H1 (cell line): ENCODE measurements at regions not wholly inside any gene's neighbourhood (a gene's known extent, or its start where the extent isn't known, plus 50 kb on each side); places are given as distances from the start of the nearest gene placed in this dataset.

Experiments used
- BCL11A ChIP-seq, 2 experiments: IDR thresholded peaks; one replicate each; pipeline ENCODE4 v1.6.1; 2011; ENCODE audit warnings: low read depth in 2 of 2, low read length in 2 of 2, mild to moderate bottlenecking in 2 of 2
- CBX5 ChIP-seq: fragments of 300-800, 300-1000 bp; sonication (generic); IDR thresholded peaks from 2 replicates; pipeline ENCODE4 v1.7.1; 2016; ENCODE audit warnings: antibody characterized with exemption, low read length, low read depth
- CHD1 ChIP-seq: IDR thresholded peaks from 2 replicates; pipeline ENCODE4 v1.6.1; 2012; ENCODE audit warnings: low read depth, low read length, improper control_type of control experiment
- CHD7 ChIP-seq: fragments of 300-600 bp; sonication (generic); IDR thresholded peaks from 2 replicates; pipeline ENCODE4 v1.7.1; 2012; ENCODE audit warnings: low read length, moderate library complexity, mild to moderate bottlenecking, inconsistent platforms; ENCODE audit not compliant: insufficient replicate concordance
- CTBP2 ChIP-seq: IDR thresholded peaks from 2 replicates; pipeline ENCODE4 v1.7.0; 2011; ENCODE audit warnings: borderline replicate concordance, mild to moderate bottlenecking, moderate library complexity, mixed read lengths, low read length; ENCODE audit not compliant: insufficient read depth, insufficient read length
- EGR1 ChIP-seq: IDR thresholded peaks from 2 replicates; pipeline ENCODE4 v1.6.1; 2011; ENCODE audit warnings: low read depth, low read length, borderline replicate concordance
- RBBP5 ChIP-seq: IDR thresholded peaks from 2 replicates; pipeline ENCODE4 v1.7.1; 2012; ENCODE audit warnings: low read depth, mild to moderate bottlenecking, inconsistent platforms, low read length, moderate library complexity, borderline replicate concordance
- SP4 ChIP-seq: IDR thresholded peaks from 2 replicates; pipeline ENCODE4 v1.6.1; 2012; ENCODE audit warnings: low read length, inconsistent platforms

- TF ChIP-seq CHD7: no peak
- TF ChIP-seq SP4: no peak
- no peak for TF ChIP-seq RBBP5
- TF ChIP-seq CBX5: no peak
- TF ChIP-seq EGR1: no peak
- no peak for TF ChIP-seq CTBP2
- TF ChIP-seq CHD1: no peak
- TF ChIP-seq BCL11A (IDR thresholded peaks at IDR 0.05; ENCODE audit: low read depth in 2 of 2, low read length in 2 of 2): no peak
These were observed 398.2 kb upstream of the SEL1L start (continued) for GRCh38 chr14:81931828-81932227.
